ENCODE measurements at regions not wholly inside any gene's neighbourhood (a gene's known extent, or its start where the extent isn't known, plus 50 kb on each side); places are given as distances from the start of the nearest gene placed in this dataset.

- no peaks in the 10 kb centered on the region for H3K9me3 ChIP-seq
- no peak overlapping the region for H3K4me3 ChIP-seq (ENCODE audit: low read depth, low read length)
- TF ChIP-seq, protein P1, sequence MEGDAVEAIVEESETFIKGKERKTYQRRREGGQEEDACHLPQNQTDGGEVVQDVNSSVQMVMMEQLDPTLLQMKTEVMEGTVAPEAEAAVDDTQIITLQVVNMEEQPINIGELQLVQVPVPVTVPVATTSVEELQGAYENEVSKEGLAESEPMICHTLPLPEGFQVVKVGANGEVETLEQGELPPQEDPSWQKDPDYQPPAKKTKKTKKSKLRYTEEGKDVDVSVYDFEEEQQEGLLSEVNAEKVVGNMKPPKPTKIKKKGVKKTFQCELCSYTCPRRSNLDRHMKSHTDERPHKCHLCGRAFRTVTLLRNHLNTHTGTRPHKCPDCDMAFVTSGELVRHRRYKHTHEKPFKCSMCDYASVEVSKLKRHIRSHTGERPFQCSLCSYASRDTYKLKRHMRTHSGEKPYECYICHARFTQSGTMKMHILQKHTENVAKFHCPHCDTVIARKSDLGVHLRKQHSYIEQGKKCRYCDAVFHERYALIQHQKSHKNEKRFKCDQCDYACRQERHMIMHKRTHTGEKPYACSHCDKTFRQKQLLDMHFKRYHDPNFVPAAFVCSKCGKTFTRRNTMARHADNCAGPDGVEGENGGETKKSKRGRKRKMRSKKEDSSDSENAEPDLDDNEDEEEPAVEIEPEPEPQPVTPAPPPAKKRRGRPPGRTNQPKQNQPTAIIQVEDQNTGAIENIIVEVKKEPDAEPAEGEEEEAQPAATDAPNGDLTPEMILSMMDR (IDR thresholded peaks at IDR 0.05; ENCODE audit: low read depth, low read length): no peak
- H3K27me3 ChIP-seq: peaks cover 5% of the 10 kb centered on the region
- H3K36me3 ChIP-seq: no peaks in the 10 kb centered on the region
- DNase-seq: no peak
- no peaks in the 10 kb centered on the region for H3K4me1 ChIP-seq
These were observed 51.0 kb upstream of the PRB2 start for GRCh38 chr12:11446372-11446771.

DNA sequence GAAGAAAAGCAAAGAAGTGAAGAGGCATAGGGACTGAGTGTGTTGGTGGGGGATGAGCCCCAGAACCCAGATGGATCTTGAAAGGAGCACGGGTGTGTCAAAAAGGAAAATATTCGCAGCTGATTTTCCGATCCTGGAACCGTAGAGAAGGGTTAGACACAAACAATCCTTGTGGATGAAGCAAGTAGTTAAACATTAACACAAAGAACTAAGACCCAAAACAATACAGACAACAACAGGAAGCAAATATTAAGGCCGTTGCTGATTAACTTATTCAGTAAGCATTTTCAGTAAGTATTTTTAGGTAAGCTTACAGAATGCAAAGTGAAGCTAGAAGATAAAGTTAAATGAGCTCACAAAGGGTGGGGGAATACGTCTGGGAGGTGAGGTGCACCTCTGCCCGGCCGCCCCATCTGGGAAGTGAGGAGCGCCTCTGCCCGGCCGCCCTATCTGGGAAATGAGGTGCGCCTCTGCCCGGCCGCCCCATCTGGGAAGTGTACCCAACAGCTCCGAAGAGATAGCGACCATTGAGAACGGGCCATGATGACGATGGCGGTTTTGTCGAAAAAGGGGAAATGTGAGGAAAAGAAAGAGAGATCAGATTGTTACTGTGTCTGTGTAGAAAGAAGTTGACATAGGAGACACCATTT is 62.8 kb upstream of the PRB2 start:
- no peak overlapping the region for H3K4me3 ChIP-seq (ENCODE audit: low read depth, low read length)
- TF ChIP-seq, protein P1 (IDR thresholded peaks at IDR 0.05; ENCODE audit: low read depth, low read length): no peak
- H3K4me1 ChIP-seq: no peaks in the 10 kb centered on the region
- H3K9me3 ChIP-seq: no peaks in the 10 kb centered on the region
- H3K36me3 ChIP-seq: no peaks in the 10 kb centered on the region
- peaks cover 3% of the 10 kb centered on the region; the same call in 1 of the 2 replicates for H3K27me3 ChIP-seq
- no peak for DNase-seq

- Histone ChIP-seq H3K36me3 (no peaks in the 10 kb centered on the region), H3K9me3 (no peaks in the 10 kb centered on the region), H3K4me1 (no peaks in the 10 kb centered on the region), H3K27me3 (peaks cover 3% of the 10 kb centered on the region; the same call in 1 of the 2 replicates), H3K4me3 (ENCODE audit: low read depth, low read length) (no peak overlapping the region)
- TF ChIP-seq, protein P1 (IDR thresholded peaks at IDR 0.05; ENCODE audit: low read depth, low read length): no peak
- no peak for DNase-seq
These were observed 65.1 kb upstream of the PRB2 start for GRCh38 chr12:11460343-11461023.

GRCh38 chr12:11461433-11461832 is 66.1 kb upstream of the PRB2 start:
- no peaks in the 10 kb centered on the region for H3K4me1 ChIP-seq
- no peaks in the 10 kb centered on the region for H3K36me3 ChIP-seq
- no peak overlapping the region for H3K4me3 ChIP-seq (ENCODE audit: low read depth, low read length)
- TF ChIP-seq, protein P1 (IDR thresholded peaks at IDR 0.05; ENCODE audit: low read depth, low read length): no peak
- no peak for DNase-seq
- no peaks in the 10 kb centered on the region for H3K9me3 ChIP-seq
- H3K27me3 ChIP-seq: no peaks in the 10 kb centered on the region; the same call in 1 of the 2 replicates

- TF ChIP-seq, protein P1 (IDR thresholded peaks at IDR 0.05; ENCODE audit: low read depth, low read length): no peak
- Histone ChIP-seq H3K27me3 (0 out of 2 replicates have a peak, but pooled peaks cover 4% of the 10 kb centered on the region), H3K36me3 (no peaks in the 10 kb centered on the region), H3K4me3 (ENCODE audit: low read depth, low read length) (no peak overlapping the region), H3K4me1 (no peaks in the 10 kb centered on the region), H3K9me3 (no peaks in the 10 kb centered on the region)
- DNase-seq: no peak
These were observed 81.7 kb upstream of the PRB2 start for GRCh38 chr12:11477110-11477509.

GRCh38 chr12:11482955-11483354 is 87.6 kb upstream of the PRB2 start:
- no peaks in the 10 kb centered on the region for H3K36me3 ChIP-seq
- 0 out of 2 replicates have a peak, but pooled peaks cover 4% of the 10 kb centered on the region for H3K27me3 ChIP-seq
- DNase-seq: no peak
- H3K9me3 ChIP-seq: no peaks in the 10 kb centered on the region
- TF ChIP-seq, protein P1 (IDR thresholded peaks at IDR 0.05; ENCODE audit: low read depth, low read length): no peak
- no peak overlapping the region for H3K4me3 ChIP-seq (ENCODE audit: low read depth, low read length)
- no peaks in the 10 kb centered on the region for H3K4me1 ChIP-seq

Measured in BE2C (cell line).